K562 (cell line): ENCODE measurements at regions not wholly inside any gene's neighbourhood (a gene's known extent, or its start where the extent isn't known, plus 50 kb on each side); places are given as distances from the start of the nearest gene placed in this dataset.

Experiments used
- ATAC-seq: fragments of 200-7000 bp; cut with Tn5 transposase; 3 replicates; pipeline ENCODE4 v1.9.1; 2020; ENCODE audit warnings: moderate library complexity
- BruUV-seq: library from RNA; stranded (reverse); fragments of 400-500 nt; replicated peaks from 2 replicates; lab custom pipeline; 2021; lab: Mats Ljungman, UMichigan
- CTCF ChIA-PET: fragments of 300-600 bp; formaldehyde crosslinking; extraction: SDS; loops from one replicate; lab custom pipeline; 2021; ENCODE audit warnings: low intra/inter-chr PET ratio; lab: Yijun Ruan, JAX
- POLR2A ChIA-PET: fragments of 300-600, 350-650 bp; sonication (Branson Sonifier 250); formaldehyde crosslinking; extraction: SDS; loops from one replicate; lab custom pipeline; 2021; ENCODE audit warnings: antibody characterized with exemption, inconsistent platforms; lab: Yijun Ruan, JAX
- DNase-seq, 4 experiments: peaks; one replicate each; pipeline versions ENCODE4 v3.0.0 to v3.0.0-alpha.2; 2011 to 2018; ENCODE audit warnings: low spot score in 3 of 4, mixed read lengths in 3 of 4; ENCODE audit errors: extremely low read depth in 1 of 4
- FAIRE-seq: peaks from 2 replicates; lab custom pipeline; 2011; peaks lifted over from hg19 to GRCh38; lab: Jason Lieb, UNC
- H2AFZ ChIP-seq: 2 replicates; pipeline ENCODE4 v1.6.0; 2011; ENCODE audit warnings: low read depth, low read length, control low read depth, inconsistent platforms
- H3K27ac ChIP-seq: fragments of 200-600 bp; 3 replicates; pipeline ENCODE4 v1.8.0; 2011; ENCODE audit warnings: low read depth, mild to moderate bottlenecking, control low read depth, inconsistent platforms, low read length, moderate library complexity, mixed read lengths; ENCODE audit errors: extremely low read depth
- H3K27me3 ChIP-seq, 2 experiments: fragments of 300-600 bp in 1 of 2; 2 replicates in 1 of 2; 3 replicates in 1 of 2; pipeline versions ENCODE4 v1.6.0 to v1.8.0; 2011; ENCODE audit warnings: inconsistent platforms in 2 of 2, low read length in 2 of 2, mild to moderate bottlenecking in 1 of 2, mixed read lengths in 1 of 2, moderate library complexity in 1 of 2; ENCODE audit not compliant: control insufficient read depth in 2 of 2, insufficient read depth in 2 of 2
- H3K36me3 ChIP-seq: fragments of 300-600 bp; 3 replicates; pipeline ENCODE4 v1.8.0; 2011; ENCODE audit warnings: mild to moderate bottlenecking, low read length, inconsistent platforms; ENCODE audit not compliant: control insufficient read depth, insufficient read depth
- H3K4me1 ChIP-seq, 2 experiments: fragments of 200-600 bp in 1 of 2; replicated peaks in 1 of 2; 2 replicates in 1 of 2; 3 replicates in 1 of 2; pipeline versions ENCODE4 v1.5.1 to v1.8.0; 2011; ENCODE audit warnings: inconsistent platforms in 2 of 2, low read length in 2 of 2, mild to moderate bottlenecking in 1 of 2, mixed read lengths in 1 of 2, moderate library complexity in 1 of 2; ENCODE audit not compliant: control insufficient read depth in 2 of 2, insufficient read depth in 2 of 2
- H3K4me2 ChIP-seq: 2 replicates; pipeline ENCODE4 v1.6.1; 2011; ENCODE audit warnings: low read length, control low read depth, inconsistent platforms, mixed read lengths; ENCODE audit not compliant: insufficient read depth
- H3K4me3 ChIP-seq: fragments of 200-600 bp; sonication (generic), shearing (Covaris generic); 2 replicates; pipeline ENCODE4 v1.5.1; 2016; ENCODE audit warnings: control low read depth, inconsistent platforms
- H3K79me2 ChIP-seq: fragments of 200-600 bp; 3 replicates; pipeline ENCODE4 v1.8.0; 2011; ENCODE audit warnings: low read length, inconsistent platforms; ENCODE audit not compliant: control insufficient read depth, insufficient read depth
- H3K9ac ChIP-seq, 2 experiments: 2 replicates each; pipeline versions ENCODE4 v1.6.0 to v1.6.1; 2011; ENCODE audit warnings: low read depth in 2 of 2, low read length in 2 of 2, control low read depth in 1 of 2, inconsistent platforms in 1 of 2, mild to moderate bottlenecking in 1 of 2, mixed read lengths in 1 of 2; ENCODE audit not compliant: insufficient read depth in 1 of 2
- H3K9me1 ChIP-seq: one replicate; pipeline ENCODE4 v1.6.0; 2011; ENCODE audit warnings: inconsistent platforms, mild to moderate bottlenecking, low read length, moderate library complexity; ENCODE audit not compliant: control insufficient read depth, insufficient read depth
- H3K9me3 ChIP-seq: replicated peaks from 2 replicates; pipeline ENCODE4 v1.5.1; 2011; ENCODE audit warnings: low read depth, low read length, inconsistent platforms; ENCODE audit not compliant: control insufficient read depth, insufficient read depth
- H4K20me1 ChIP-seq: replicated peaks from 2 replicates; pipeline ENCODE4 v1.6.1; 2011; ENCODE audit warnings: low read length, inconsistent platforms, mixed read lengths; ENCODE audit not compliant: control insufficient read depth, insufficient read depth
- ATF4 ChIP-seq: fragments of 450-650 bp; formaldehyde crosslinking; IDR thresholded peaks from 2 replicates; pipeline ENCODE4 v1.4.0; 2022; ENCODE audit warnings: mild to moderate bottlenecking, moderate library complexity
- BHLHE40 ChIP-seq: IDR thresholded peaks from 2 replicates; pipeline ENCODE4 v1.6.1; 2011; ENCODE audit warnings: low read length, improper control_type of control experiment
- EGR1 ChIP-seq: fragments of 450-650 bp; conservative IDR thresholded peaks from 2 replicates; pipeline ENCODE4 v1.6.1; 2017; ENCODE audit warnings: mild to moderate bottlenecking
- ETS1 ChIP-seq: conservative IDR thresholded peaks from 2 replicates; pipeline ENCODE4 v1.6.1; 2011; ENCODE audit warnings: low read depth, mild to moderate bottlenecking, low read length; ENCODE audit not compliant: control insufficient read depth
- GATA2 ChIP-seq: sonication (generic); formaldehyde crosslinking; IDR thresholded peaks from 2 replicates; pipeline ENCODE4 v1.4.0; 2020; ENCODE audit warnings: mild to moderate bottlenecking, missing genetic modification reagents
- LARP7 ChIP-seq: fragments of 450-650 bp; IDR thresholded peaks from 2 replicates; pipeline ENCODE4 v1.6.1; 2016
- MLX ChIP-seq, 2 experiments: fragments of 450-650 bp in 1 of 2; sonication (generic) in 1 of 2; formaldehyde crosslinking; conservative IDR thresholded peaks; 2 replicates each; pipeline versions ENCODE4 v1.4.0 to v1.8.1; 2020 to 2022; ENCODE audit warnings: mild to moderate bottlenecking in 1 of 2, missing genetic modification reagents in 1 of 2
- NCOR1 ChIP-seq: fragments of 450-650 bp; IDR thresholded peaks from 2 replicates; pipeline ENCODE4 v1.6.1; 2016; ENCODE audit warnings: mild to moderate bottlenecking, moderate library complexity
- POU5F1 ChIP-seq: fragments of 150-350 bp; IDR thresholded peaks from 2 replicates; pipeline ENCODE4 v1.6.1; 2014; ENCODE audit warnings: borderline replicate concordance, low read length, low read depth, mild to moderate bottlenecking; ENCODE audit not compliant: partially characterized antibody
- RBM17 ChIP-seq: fragments of 200-400 bp; formaldehyde crosslinking; IDR thresholded peaks from 2 replicates; pipeline ENCODE4 v1.6.1; 2017; ENCODE audit warnings: low read depth, mild to moderate bottlenecking, low read length, borderline replicate concordance
- SAP30 ChIP-seq: fragments of 200-600 bp; sonication (generic); IDR thresholded peaks from 2 replicates; pipeline ENCODE4 v1.6.1; 2012; ENCODE audit warnings: borderline replicate concordance, low read depth, mild to moderate bottlenecking, moderate library complexity, low read length, control low read depth, inconsistent platforms; ENCODE audit not compliant: insufficient read depth, poor library complexity, severe bottlenecking
- TEAD1 ChIP-seq, 2 experiments: fragments of 450-650 bp in 1 of 2; sonication (generic) in 1 of 2; formaldehyde crosslinking; IDR thresholded peaks; 2 replicates each; pipeline versions ENCODE4 v1.4.0 to v1.8.0; 2020 to 2022; ENCODE audit warnings: mild to moderate bottlenecking in 2 of 2, missing genetic modification reagents in 1 of 2
- TFAM ChIP-seq: fragments of 250-450 bp; sonication (Bioruptor Pico); conservative IDR thresholded peaks from 2 replicates; pipeline ENCODE4 v1.5.0; 2021; ENCODE audit warnings: mild to moderate bottlenecking, moderate library complexity
- U2AF1 ChIP-seq: fragments of 200-400 bp; formaldehyde crosslinking; optimal IDR thresholded peaks from 2 replicates; pipeline ENCODE3; 2017; ENCODE audit warnings: mild to moderate bottlenecking, low read depth, low read length, moderate library complexity
- ZKSCAN8 ChIP-seq: fragments of 200-800 bp; sonication (Bioruptor generic); IDR thresholded peaks from 2 replicates; pipeline ENCODE4 v1.6.1; 2016; ENCODE audit warnings: missing genetic modification characterization, missing compliant biosample characterization
- ZNF395 ChIP-seq: fragments of 200-800 bp; sonication (Bioruptor generic); IDR thresholded peaks from 2 replicates; pipeline ENCODE4 v1.6.1; 2017; ENCODE audit warnings: missing genetic modification characterization, missing compliant biosample characterization
- ZNF41 ChIP-seq: fragments of 250-450 bp; sonication (Bioruptor Pico); conservative IDR thresholded peaks from 2 replicates; pipeline ENCODE4 v1.4.0; 2020; ENCODE audit warnings: mild to moderate bottlenecking
- ZNF57 ChIP-seq: fragments of 450-650 bp; formaldehyde crosslinking; IDR thresholded peaks from 2 replicates; pipeline ENCODE4 v1.4.0; 2020; ENCODE audit warnings: mild to moderate bottlenecking, moderate library complexity
- WGBS: fragments of 100-300 bp; shearing (Covaris generic); methylation state at CpG from one replicate; pipeline ENCODE4 v1.1.6; 2016; ENCODE audit warnings: low coverage, mixed read lengths; ENCODE audit not compliant: insufficient coverage; ENCODE audit errors: missing lambda C conversion rate; 5-methylcytosine and 5-hydroxymethylcytosine counted together
- in situ Hi-C: fragments of 300-500 bp; cut with MboI; formaldehyde crosslinking; loops from 4 replicates; pipeline ENCODE4 v1.15.0; 2018; ENCODE audit warnings: inconsistent platforms, mixed read lengths
- intact Hi-C: fragments of 100-400 bp; cut with micrococcal nuclease; formaldehyde crosslinking; loops from 2 replicates; pipeline ENCODE4 v1.14.2; 2022

DNA sequence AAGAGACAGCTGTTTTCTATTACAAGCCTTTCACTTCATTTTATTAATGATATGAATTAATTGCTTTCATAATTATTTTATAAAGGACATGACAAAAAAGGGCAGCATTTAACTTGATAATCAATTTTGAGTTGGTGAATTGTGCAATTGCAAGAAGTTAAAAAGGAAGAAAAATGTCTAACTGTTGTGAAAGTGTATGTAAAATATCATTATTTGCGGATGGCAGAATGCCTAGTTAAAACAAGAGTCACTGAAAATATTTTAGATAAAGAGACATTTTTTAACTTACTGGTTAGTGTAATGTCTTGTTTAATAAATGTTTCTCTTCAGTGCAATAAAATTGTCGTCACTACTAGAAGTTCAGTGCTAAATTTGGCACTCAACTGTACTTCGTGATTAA, 57.6 kb upstream of the HTR4 start:
- no peaks in the 10 kb centered on the region for H4K20me1 ChIP-seq
- FAIRE-seq (no peak), ATAC-seq (no peak), DNase-seq (no peak)
- in situ Hi-C loops (loop anchor here (25.0 kb wide), 1 partner anchor 750 kb away; no protein-coding TSS in a partner anchor), intact Hi-C loops (no loop called here)
- H3K4me1 ChIP-seq, result no peaks in the 10 kb centered on the region; a peak in 1 of 5 replicates
- H3K9me3 ChIP-seq, result no peaks in the 10 kb centered on the region
- H3K9ac ChIP-seq, result no peak overlapping the region
- no peak overlapping the region for H3K4me3 ChIP-seq
- ChIA-PET CTCF (no interaction called here), POLR2A (no interaction called here)
- no peak overlapping the region for H3K4me2 ChIP-seq
- no peaks in the 10 kb centered on the region for H3K79me2 ChIP-seq
- WGBS, result 6% methylated on average over 3 of the region's 3 CpGs
- H3K9me1 ChIP-seq, result no peaks in the 10 kb centered on the region
- H3K27ac ChIP-seq, result no peak overlapping the region
- no peaks in the 10 kb centered on the region for H3K36me3 ChIP-seq
- no peaks in the 10 kb centered on the region for H3K27me3 ChIP-seq
- no peak overlapping the region for H2AFZ ChIP-seq
- TF ChIP-seq ZNF57 (CRISPR knock-in tag) (no peak), LARP7 (no peak), ETS1 (no peak), ATF4 (CRISPR knock-in tag) (no peak), ZKSCAN8 (CRISPR knock-in tag) (no peak), EGR1 (no peak), TEAD1 (CRISPR knock-in tag; IDR thresholded peaks at IDR 0.05) (no peak), NCOR1 (no peak), BHLHE40 (no peak), MLX (CRISPR knock-in tag; conservative IDR thresholded peaks at IDR 0.05) (no peak), RBM17 (no peak), POU5F1 (no peak), U2AF1 (no peak), ZNF395 (CRISPR knock-in tag) (no peak), ZNF41 (no peak), TFAM (no peak), GATA2 (CRISPR knock-in tag) (no peak), SAP30 (no peak)
- BruUV-seq, result no TSS peak
